Fibroblast of lung (primary cell): ENCODE measurements at regions not wholly inside any gene's neighbourhood (a gene's known extent, or its start where the extent isn't known, plus 50 kb on each side); places are given as distances from the start of the nearest gene placed in this dataset.
"Not testable (repeated sequence)": the region's sequence is repeated elsewhere in the genome, so short reads cannot be mapped to it uniquely, and the experiment has no call there.

Experiments
- CTCF ChIP-seq, 2 donors: IDR thresholded peaks in 1 of 2; conservative IDR thresholded peaks in 1 of 2; 1 replicate in 1 of 2; 2 replicates in 1 of 2; pipeline ENCODE4 v1.5.1; 2011 to 2012; ENCODE audit warnings: low read length in 2 of 2, control low read depth in 1 of 2, inconsistent platforms in 1 of 2, low read depth in 1 of 2, mild to moderate bottlenecking in 1 of 2
- EZH2 ChIP-seq: IDR thresholded peaks from 2 replicates; pipeline ENCODE4 v1.5.1; 2012; ENCODE audit warnings: low read length, control low read depth, mild to moderate bottlenecking; ENCODE audit errors: missing control alignments

- not testable (repeated sequence) for TF ChIP-seq CTCF (conservative IDR thresholded peaks at IDR 0.05 in 1 of 2, IDR thresholded peaks at IDR 0.05 in 1 of 2; ENCODE audit: low read depth in 1 of 2, low read length in 2 of 2); EZH2
Observed at GRCh38 chr1:120340838-120341751, 73.7 kb upstream of the NBPF8 start.
